NB4 (cell line): ENCODE measurements at regions not wholly inside any gene's neighbourhood (a gene's known extent, or its start where the extent isn't known, plus 50 kb on each side); places are given as distances from the start of the nearest gene placed in this dataset.

ENCODE experiments used
- DNase-seq: peaks from one replicate; pipeline ENCODE4 v3.0.0; 2010; ENCODE audit warnings: low read depth
- H3K4me3 ChIP-seq: one replicate; pipeline ENCODE4 v1.5.1; 2011; ENCODE audit warnings: mild to moderate bottlenecking, low read depth, low read length, moderate library complexity
- MYC ChIP-seq: IDR thresholded peaks from 2 replicates; pipeline ENCODE4 v1.6.1; 2011; ENCODE audit warnings: low read depth, low read length
- POLR2A ChIP-seq: IDR thresholded peaks from 2 replicates; pipeline ENCODE4 v1.6.1; 2011; ENCODE audit warnings: mild to moderate bottlenecking; ENCODE audit not compliant: insufficient read length; ENCODE audit errors: extremely low read depth
- TF ChIP-seq, protein P1 (sequence below): IDR thresholded peaks from 2 replicates; pipeline ENCODE4 v1.6.1; 2011; ENCODE audit warnings: low read depth, low read length
- TF ChIP-seq, protein P2 (sequence below): IDR thresholded peaks from one replicate; pipeline ENCODE4 v1.5.1; 2012; ENCODE audit warnings: low read depth, low read length

GRCh38 chr6:150667977-150668716, 68.5 kb downstream of the PLEKHG1 start:
- no peak for DNase-seq
- TF ChIP-seq, protein P1, sequence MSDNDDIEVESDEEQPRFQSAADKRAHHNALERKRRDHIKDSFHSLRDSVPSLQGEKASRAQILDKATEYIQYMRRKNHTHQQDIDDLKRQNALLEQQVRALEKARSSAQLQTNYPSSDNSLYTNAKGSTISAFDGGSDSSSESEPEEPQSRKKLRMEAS, result no peak
- no peak for TF ChIP-seq MYC
- TF ChIP-seq, protein P2, sequence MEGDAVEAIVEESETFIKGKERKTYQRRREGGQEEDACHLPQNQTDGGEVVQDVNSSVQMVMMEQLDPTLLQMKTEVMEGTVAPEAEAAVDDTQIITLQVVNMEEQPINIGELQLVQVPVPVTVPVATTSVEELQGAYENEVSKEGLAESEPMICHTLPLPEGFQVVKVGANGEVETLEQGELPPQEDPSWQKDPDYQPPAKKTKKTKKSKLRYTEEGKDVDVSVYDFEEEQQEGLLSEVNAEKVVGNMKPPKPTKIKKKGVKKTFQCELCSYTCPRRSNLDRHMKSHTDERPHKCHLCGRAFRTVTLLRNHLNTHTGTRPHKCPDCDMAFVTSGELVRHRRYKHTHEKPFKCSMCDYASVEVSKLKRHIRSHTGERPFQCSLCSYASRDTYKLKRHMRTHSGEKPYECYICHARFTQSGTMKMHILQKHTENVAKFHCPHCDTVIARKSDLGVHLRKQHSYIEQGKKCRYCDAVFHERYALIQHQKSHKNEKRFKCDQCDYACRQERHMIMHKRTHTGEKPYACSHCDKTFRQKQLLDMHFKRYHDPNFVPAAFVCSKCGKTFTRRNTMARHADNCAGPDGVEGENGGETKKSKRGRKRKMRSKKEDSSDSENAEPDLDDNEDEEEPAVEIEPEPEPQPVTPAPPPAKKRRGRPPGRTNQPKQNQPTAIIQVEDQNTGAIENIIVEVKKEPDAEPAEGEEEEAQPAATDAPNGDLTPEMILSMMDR, result no peak
- TF ChIP-seq POLR2A, result no peak
- no peak overlapping the region for H3K4me3 ChIP-seq

GRCh38 chr6:150668900-150669302, 69.2 kb downstream of the PLEKHG1 start:
- no peak overlapping the region for H3K4me3 ChIP-seq
- no peak for DNase-seq

GRCh38 chr6:150670311-150670710, 70.6 kb downstream of the PLEKHG1 start:
- no peak overlapping the region for H3K4me3 ChIP-seq
- TF ChIP-seq, protein P1, result no peak
- TF ChIP-seq, protein P2, result peak; percentile 7
- TF ChIP-seq POLR2A (no peak), MYC (no peak)

More at GRCh38 chr6:150668900-150669302, 69.2 kb downstream of the PLEKHG1 start:
- TF ChIP-seq, protein P1, result no peak

GRCh38 chr6:150672800-150673199, 73.1 kb downstream of the PLEKHG1 start:
- TF ChIP-seq, protein P1, result no peak
- TF ChIP-seq, protein P2, result no peak
- no peak for TF ChIP-seq MYC
- TF ChIP-seq POLR2A, result no peak
- no peak for DNase-seq

More at GRCh38 chr6:150670311-150670710, 70.6 kb downstream of the PLEKHG1 start:
- peak; percentile 9 for DNase-seq

DNA sequence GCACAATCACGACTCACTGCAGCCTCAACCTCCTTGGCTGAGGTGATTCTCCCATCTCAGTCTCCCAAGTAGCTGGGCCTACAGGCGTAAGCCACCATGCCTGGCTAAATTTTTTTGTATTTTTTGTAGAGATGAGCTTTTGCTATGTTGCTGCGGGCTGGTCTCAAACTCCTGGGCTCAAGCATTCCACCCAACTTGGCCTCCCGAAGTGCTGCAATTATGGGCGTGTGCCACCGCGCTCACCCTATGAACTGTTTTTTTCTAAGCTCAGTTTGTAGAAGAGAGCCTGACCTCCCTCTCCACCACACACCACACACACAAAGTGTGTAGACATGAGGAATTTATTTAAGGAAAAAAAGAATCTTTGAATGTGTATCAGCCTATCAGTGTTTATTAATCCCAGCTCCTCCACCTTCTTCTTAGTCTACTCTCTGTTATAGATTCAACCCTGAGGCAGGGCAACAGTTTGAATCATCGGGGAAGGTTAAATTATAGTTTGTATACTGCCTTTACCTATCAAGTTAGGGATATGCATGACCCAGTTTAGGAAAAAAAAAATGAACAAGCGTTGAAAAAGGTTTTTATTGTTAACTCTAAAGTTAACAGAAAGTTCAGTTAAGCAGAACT, 74.1 kb downstream of the PLEKHG1 start:
- no peak overlapping the region for H3K4me3 ChIP-seq
- DNase-seq, result no peak
- TF ChIP-seq POLR2A, result no peak
- TF ChIP-seq, protein P2, result no peak
- no peak for TF ChIP-seq MYC
- TF ChIP-seq, protein P1, result no peak

More at GRCh38 chr6:150672800-150673199, 73.1 kb downstream of the PLEKHG1 start:
- no peak overlapping the region for H3K4me3 ChIP-seq

GRCh38 chr6:150676344-150676743, 76.7 kb downstream of the PLEKHG1 start:
- H3K4me3 ChIP-seq, result no peak overlapping the region
- no peak for DNase-seq
- TF ChIP-seq, protein P2, result no peak
